ENCODE measurements at regions not wholly inside any gene's neighbourhood (a gene's known extent, or its start where the extent isn't known, plus 50 kb on each side); places are given as distances from the start of the nearest gene placed in this dataset.

DNA sequence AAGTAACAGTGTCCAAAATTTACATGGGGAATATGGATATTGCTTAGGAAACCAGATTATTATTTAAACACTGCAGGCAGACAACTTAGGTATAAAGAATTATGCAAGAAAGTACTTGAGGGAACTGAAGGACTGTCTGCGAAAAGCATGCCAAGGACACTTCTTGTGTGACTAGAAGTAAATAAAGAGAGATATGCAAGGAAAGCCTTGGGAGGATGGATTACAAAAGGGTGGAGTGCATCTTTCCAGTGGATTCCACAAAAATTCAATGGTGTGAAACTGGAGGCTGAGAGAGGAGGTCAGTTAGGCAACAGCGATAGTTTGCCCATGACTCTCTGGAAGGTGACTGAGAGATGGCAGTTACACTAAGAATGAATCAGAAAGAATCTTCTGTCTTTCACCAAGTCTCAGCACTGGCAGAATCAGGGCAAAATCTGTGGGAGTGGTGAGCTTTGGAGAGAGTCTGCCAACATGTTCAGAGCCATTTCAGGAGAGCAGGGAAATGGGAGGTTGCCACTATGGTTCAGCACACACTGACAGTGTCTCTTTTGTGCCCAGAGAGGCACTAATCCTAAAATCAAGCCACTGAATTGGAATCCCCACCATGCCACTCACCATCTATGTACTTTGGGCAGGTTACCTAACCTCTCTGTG, 331.6 kb downstream of the BMPER start:
- POLR2A ChIA-PET (ENCODE audit: partially characterized antibody), result no interaction called here
- Histone ChIP-seq H3K14ac (ENCODE audit: insufficient read length) (no peak overlapping the region), H3K4me1 (replicated peaks in 1 of 4; ENCODE audit: control insufficient read depth in 3 of 4, insufficient read depth in 4 of 4, low read length in 3 of 4) (no peaks in the 10 kb centered on the region), H3K23me2 (ENCODE audit: low read depth, low read length) (no peaks in the 10 kb centered on the region), H4K5ac (ENCODE audit: insufficient read length, low read depth, low read length) (no peak overlapping the region), H2AK5ac (ENCODE audit: low read depth, low read length) (no peak overlapping the region), H3K4ac (replicated peaks; ENCODE audit: insufficient read length, low read depth, low read length) (no peak overlapping the region), H4K8ac (ENCODE audit: extremely low read depth, insufficient read depth, low read length) (no peak overlapping the region), H3K4me3 (ENCODE audit: extremely low read depth in 1 of 4, insufficient read depth in 2 of 4, low read depth in 3 of 4, low read length in 4 of 4) (no peak overlapping the region), H3K4me2 (ENCODE audit: insufficient read depth in 1 of 2, low read depth in 2 of 2, low read length in 2 of 2) (no peak overlapping the region), H3K56ac (replicated peaks; ENCODE audit: insufficient read length, low read depth, low read length) (no peak overlapping the region), H3K18ac (ENCODE audit: extremely low read depth, low read length) (no peak overlapping the region), H3K79me1 (ENCODE audit: low read depth, low read length) (no peaks in the 10 kb centered on the region), H3K27me3 (replicated peaks in 1 of 4; ENCODE audit: control insufficient read depth in 3 of 4, extremely low read depth in 1 of 4, insufficient read depth in 3 of 4, low read length in 3 of 4) (no peaks in the 10 kb centered on the region), H2BK5ac (ENCODE audit: low read depth, low read length) (no peak overlapping the region), H3K9me3 (ENCODE audit: insufficient read depth in 2 of 2, low read depth in 1 of 2, low read length in 1 of 2) (no peaks in the 10 kb centered on the region), H2BK12ac (ENCODE audit: low read depth, low read length) (no peak overlapping the region), H2BK20ac (ENCODE audit: low read length) (no peak overlapping the region), H3K79me2 (ENCODE audit: control insufficient read depth in 1 of 2, insufficient read depth in 2 of 2, low read length in 2 of 2) (no peaks in the 10 kb centered on the region), H2BK120ac (replicated peaks; ENCODE audit: low read depth, low read length) (no peak overlapping the region), H4K20me1 (replicated peaks in 1 of 2; ENCODE audit: control insufficient read depth in 1 of 2, insufficient read depth in 2 of 2, low read length in 2 of 2) (no peaks in the 10 kb centered on the region), H3K9ac (replicated peaks in 1 of 4; ENCODE audit: extremely low read depth in 1 of 4, low read depth in 3 of 4, low read length in 3 of 4) (no peak overlapping the region), H2BK15ac (ENCODE audit: low read length) (no peak overlapping the region), H3K27ac (ENCODE audit: low read depth, low read length) (no peak overlapping the region), H3K36me3 (ENCODE audit: control insufficient read depth in 2 of 4, insufficient read depth in 4 of 4, low read length in 3 of 4) (no peaks in the 10 kb centered on the region), H3K23ac (ENCODE audit: insufficient read length) (no peak overlapping the region), H2AFZ (ENCODE audit: low read length) (no peak overlapping the region), H4K91ac (replicated peaks; ENCODE audit: insufficient read length, low read length) (no peak overlapping the region)
- FAIRE-seq (no peak), DNase-seq (ENCODE audit: low read depth in 1 of 2, low spot score in 2 of 2) (no peak)
- CTCF ChIA-PET (ENCODE audit: partially characterized antibody), result interaction anchor here (1.1 kb wide), 1 partner anchor 84 kb away, joined by 3 read pairs; no protein-coding TSS in a partner anchor
- WGBS, 2 experiments (ENCODE audit: extremely low coverage in 1 of 2, insufficient coverage in 1 of 2, insufficient read length in 1 of 2, insufficient replicate concordance in 2 of 2, low coverage in 1 of 2, low lambda C conversion rate in 2 of 2, missing lambda C conversion rate in 1 of 2), result 94% methylated on average over 2 of the region's 2 CpGs; no CpG with 5 or more reads in 1 of the 2 experiments
- TF ChIP-seq SAP30 (IDR thresholded peaks at IDR 0.05; ENCODE audit: insufficient read depth, insufficient replicate concordance, low read length) (no peak), CBX5 (IDR thresholded peaks at IDR 0.05; ENCODE audit: low read depth, low read length) (no peak), SP1 (IDR thresholded peaks at IDR 0.05; ENCODE audit: low read depth, low read length) (no peak), BCL11A (IDR thresholded peaks at IDR 0.05; ENCODE audit: low read depth in 2 of 2, low read length in 2 of 2) (no peak), NRF1 (IDR thresholded peaks at IDR 0.05; ENCODE audit: low read depth, low read length) (no peak), EZH2 (IDR thresholded peaks at IDR 0.05; ENCODE audit: low read depth, low read length, severe bottlenecking) (no peak), SIRT6 (IDR thresholded peaks at IDR 0.05; ENCODE audit: low read length) (no peak), PHF8 (conservative IDR thresholded peaks at IDR 0.05; ENCODE audit: low read depth, low read length) (no peak), CHD2 (IDR thresholded peaks at IDR 0.05; ENCODE audit: low read length) (no peak)
- TF ChIP-seq, protein P1, sequence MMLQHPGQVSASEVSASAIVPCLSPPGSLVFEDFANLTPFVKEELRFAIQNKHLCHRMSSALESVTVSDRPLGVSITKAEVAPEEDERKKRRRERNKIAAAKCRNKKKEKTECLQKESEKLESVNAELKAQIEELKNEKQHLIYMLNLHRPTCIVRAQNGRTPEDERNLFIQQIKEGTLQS (IDR thresholded peaks at IDR 0.05; ENCODE audit: insufficient read depth, low read depth, low read length), result no peak
- TF ChIP-seq, protein P2, sequence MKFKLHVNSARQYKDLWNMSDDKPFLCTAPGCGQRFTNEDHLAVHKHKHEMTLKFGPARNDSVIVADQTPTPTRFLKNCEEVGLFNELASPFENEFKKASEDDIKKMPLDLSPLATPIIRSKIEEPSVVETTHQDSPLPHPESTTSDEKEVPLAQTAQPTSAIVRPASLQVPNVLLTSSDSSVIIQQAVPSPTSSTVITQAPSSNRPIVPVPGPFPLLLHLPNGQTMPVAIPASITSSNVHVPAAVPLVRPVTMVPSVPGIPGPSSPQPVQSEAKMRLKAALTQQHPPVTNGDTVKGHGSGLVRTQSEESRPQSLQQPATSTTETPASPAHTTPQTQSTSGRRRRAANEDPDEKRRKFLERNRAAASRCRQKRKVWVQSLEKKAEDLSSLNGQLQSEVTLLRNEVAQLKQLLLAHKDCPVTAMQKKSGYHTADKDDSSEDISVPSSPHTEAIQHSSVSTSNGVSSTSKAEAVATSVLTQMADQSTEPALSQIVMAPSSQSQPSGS (IDR thresholded peaks at IDR 0.05; ENCODE audit: low read length), result no peak

All from H1 (cell line).